Sigmoid colon (tissue), 6 donors: ENCODE measurements at regions not wholly inside any gene's neighbourhood (a gene's known extent, or its start where the extent isn't known, plus 50 kb on each side); places are given as distances from the start of the nearest gene placed in this dataset.

Experiments used
- DNase-seq: peaks from one replicate; pipeline ENCODE4 v3.0.0-alpha.2; 2019
- H3K27ac ChIP-seq, 4 donors: fragments of 200-600 bp; sonication (generic); one replicate each; pipeline ENCODE4 v1.5.1; 2016 to 2019; ENCODE audit warnings: mild to moderate bottlenecking in 1 of 4
- H3K27me3 ChIP-seq, 3 donors: fragments of 200-600 bp; sonication (generic); one replicate each; pipeline ENCODE4 v1.5.1; 2019; ENCODE audit warnings: mild to moderate bottlenecking in 1 of 3
- H3K36me3 ChIP-seq, 4 donors: fragments of 200-600 bp; sonication (generic); one replicate each; pipeline ENCODE4 v1.5.1; 2016 to 2019
- H3K4me1 ChIP-seq, 4 donors: fragments of 200-600 bp; sonication (generic); one replicate each; pipeline ENCODE4 v1.5.1; 2017 to 2019
- H3K4me3 ChIP-seq, 4 donors: fragments of 200-600 bp; sonication (generic); one replicate each; pipeline ENCODE4 v1.5.1; 2017 to 2019; ENCODE audit warnings: mild to moderate bottlenecking in 2 of 4, moderate library complexity in 1 of 4
- H3K9me3 ChIP-seq, 4 donors: fragments of 200-600 bp in 3 of 4; sonication (generic) in 3 of 4; one replicate each; pipeline versions ENCODE4 v1.5.1 to v1.6.1; 2013 to 2019
- EP300 ChIP-seq, 4 donors: sonication (generic); formaldehyde crosslinking; IDR thresholded peaks; one replicate each; pipeline ENCODE4 v1.6.1; 2017; ENCODE audit warnings: antibody characterized with exemption in 4 of 4
- POLR2A ChIP-seq, 2 donors: fragments of 450-650 bp; IDR thresholded peaks; one replicate each; pipeline ENCODE4 v1.6.1; 2016; ENCODE audit warnings: antibody characterized with exemption in 2 of 2, mild to moderate bottlenecking in 2 of 2, moderate library complexity in 2 of 2
- POLR2AphosphoS5 ChIP-seq, 4 donors: sonication (generic); formaldehyde crosslinking; IDR thresholded peaks; one replicate each; pipeline ENCODE4 v1.6.1; 2017; ENCODE audit warnings: antibody characterized with exemption in 4 of 4
- WGBS, 2 donors: extraction: QIAGEN DNeasy Blood & Tissue Kit; methylation state at CpG; one replicate each; pipeline ENCODE4 v1.1.7; 2013; 5-methylcytosine and 5-hydroxymethylcytosine counted together
- intact Hi-C: fragments of 100-400 bp; cut with DNase I; formaldehyde crosslinking; loops from one replicate; pipeline ENCODE4 v1.15.1; 2023
- TF ChIP-seq, protein P1 (sequence below), 4 experiments: fragments of 450-650 bp in 3 of 4; fragments of 200-600 bp in 1 of 4; IDR thresholded peaks; one replicate each; pipeline ENCODE4 v1.5.1; 2016 to 2019; ENCODE audit warnings: antibody characterized with exemption in 4 of 4, mild to moderate bottlenecking in 3 of 4, moderate library complexity in 2 of 4
- donor health status: healthy with polysubstance abuse.
- donor health status: healthy.

GRCh38 chr17:6348891-6349290, 86.0 kb downstream of the AIPL1 start:
- TF ChIP-seq EP300 (IDR thresholded peaks at IDR 0.05) (no peak), POLR2AphosphoS5 (IDR thresholded peaks at IDR 0.05) (no peak), POLR2A (IDR thresholded peaks at IDR 0.05) (no peak)
- TF ChIP-seq, protein P1, sequence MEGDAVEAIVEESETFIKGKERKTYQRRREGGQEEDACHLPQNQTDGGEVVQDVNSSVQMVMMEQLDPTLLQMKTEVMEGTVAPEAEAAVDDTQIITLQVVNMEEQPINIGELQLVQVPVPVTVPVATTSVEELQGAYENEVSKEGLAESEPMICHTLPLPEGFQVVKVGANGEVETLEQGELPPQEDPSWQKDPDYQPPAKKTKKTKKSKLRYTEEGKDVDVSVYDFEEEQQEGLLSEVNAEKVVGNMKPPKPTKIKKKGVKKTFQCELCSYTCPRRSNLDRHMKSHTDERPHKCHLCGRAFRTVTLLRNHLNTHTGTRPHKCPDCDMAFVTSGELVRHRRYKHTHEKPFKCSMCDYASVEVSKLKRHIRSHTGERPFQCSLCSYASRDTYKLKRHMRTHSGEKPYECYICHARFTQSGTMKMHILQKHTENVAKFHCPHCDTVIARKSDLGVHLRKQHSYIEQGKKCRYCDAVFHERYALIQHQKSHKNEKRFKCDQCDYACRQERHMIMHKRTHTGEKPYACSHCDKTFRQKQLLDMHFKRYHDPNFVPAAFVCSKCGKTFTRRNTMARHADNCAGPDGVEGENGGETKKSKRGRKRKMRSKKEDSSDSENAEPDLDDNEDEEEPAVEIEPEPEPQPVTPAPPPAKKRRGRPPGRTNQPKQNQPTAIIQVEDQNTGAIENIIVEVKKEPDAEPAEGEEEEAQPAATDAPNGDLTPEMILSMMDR (IDR thresholded peaks at IDR 0.05), result no peak
- Histone ChIP-seq H3K27me3 (no peaks in the 10 kb centered on the region), H3K36me3 (no peaks in the 10 kb centered on the region), H3K4me1 (no peaks in the 10 kb centered on the region), H3K9me3 (no peaks in the 10 kb centered on the region), H3K4me3 (no peak overlapping the region), H3K27ac (no peak overlapping the region)
- WGBS, 2 donors, result 79 to 81% methylated on average over 9 of the region's 9 CpGs
- intact Hi-C loops, result no loop called here
- no peak for DNase-seq

DNA sequence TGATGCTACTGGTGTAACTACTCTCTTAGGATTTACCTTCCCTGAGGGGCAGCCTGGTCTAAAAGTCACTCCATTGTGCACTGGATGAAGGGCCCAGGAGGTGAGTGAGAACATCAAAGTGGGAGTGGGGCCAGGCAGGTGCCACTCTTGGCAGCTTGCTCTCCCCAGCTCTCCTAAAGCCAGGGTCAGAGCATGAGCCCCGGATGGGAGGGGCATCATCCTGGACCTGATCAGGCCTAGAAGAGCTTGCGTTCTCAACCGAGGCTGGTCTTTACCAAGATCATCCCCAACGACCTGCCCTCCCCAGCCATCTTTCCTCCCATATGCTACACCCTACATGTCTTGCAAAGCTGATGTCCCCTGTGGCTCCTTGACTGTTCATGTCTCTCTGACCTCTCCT, 87.1 kb downstream of the AIPL1 start:
- Histone ChIP-seq H3K27me3 (no peaks in the 10 kb centered on the region), H3K27ac (no peak overlapping the region), H3K9me3 (no peaks in the 10 kb centered on the region), H3K36me3 (no peaks in the 10 kb centered on the region), H3K4me3 (no peak overlapping the region), H3K4me1 (no peaks in the 10 kb centered on the region)
- 73 to 76% methylated on average over 4 of the region's 4 CpGs for WGBS, 2 donors
- intact Hi-C loops, result no loop called here
- TF ChIP-seq POLR2AphosphoS5 (IDR thresholded peaks at IDR 0.05) (no peak), EP300 (IDR thresholded peaks at IDR 0.05) (no peak), POLR2A (IDR thresholded peaks at IDR 0.05) (no peak)
- TF ChIP-seq, protein P1 (IDR thresholded peaks at IDR 0.05), result no peak
- DNase-seq, result no peak

GRCh38 chr17:6346986-6347385, 87.9 kb downstream of the AIPL1 start:
- no peak for DNase-seq
- TF ChIP-seq POLR2A (IDR thresholded peaks at IDR 0.05) (no peak), EP300 (IDR thresholded peaks at IDR 0.05) (no peak)
- TF ChIP-seq, protein P1 (IDR thresholded peaks at IDR 0.05), result no peak
- WGBS, 2 donors, result 90 to 93% methylated on average over 2 of the region's 2 CpGs
- H3K4me1 ChIP-seq, result no peaks in the 10 kb centered on the region
- no peak overlapping the region for H3K4me3 ChIP-seq
- no peaks in the 10 kb centered on the region for H3K27me3 ChIP-seq
- H3K9me3 ChIP-seq, result no peaks in the 10 kb centered on the region
- intact Hi-C loops, result no loop called here
- no peaks in the 10 kb centered on the region for H3K36me3 ChIP-seq
- no peak overlapping the region for H3K27ac ChIP-seq

DNA sequence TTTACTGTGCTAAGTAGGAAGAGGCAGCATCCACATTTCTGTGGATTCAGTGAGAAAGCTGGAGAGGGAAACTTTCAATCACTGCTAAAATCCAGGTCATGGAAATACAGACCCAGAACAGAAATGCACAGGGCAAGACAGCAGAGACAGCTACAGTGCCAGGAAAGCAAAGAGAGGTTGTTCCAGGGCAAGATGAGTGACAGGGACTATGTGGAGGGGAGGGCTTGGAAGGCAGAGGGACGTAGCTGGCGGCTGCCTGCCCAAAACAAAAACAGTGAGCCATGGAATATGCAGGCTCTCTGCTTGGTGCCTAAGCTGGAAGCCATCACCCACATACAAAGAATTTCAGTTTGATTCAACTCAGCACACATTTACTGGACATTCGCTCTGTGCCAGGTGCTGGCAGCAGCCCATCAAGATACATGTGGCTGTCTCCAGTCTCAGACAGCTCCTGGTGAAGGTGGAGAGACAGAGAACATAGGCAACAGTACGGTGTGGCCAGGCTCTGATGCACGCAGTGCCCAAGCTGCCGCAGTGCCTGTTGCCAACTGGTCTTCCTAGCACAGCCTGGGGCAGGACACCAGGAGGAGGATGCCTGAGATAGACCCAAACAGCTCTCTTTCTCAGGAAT, 88.7 kb downstream of the AIPL1 start:
- no peaks in the 10 kb centered on the region for H3K4me1 ChIP-seq
- no peaks in the 10 kb centered on the region for H3K36me3 ChIP-seq
- H3K27me3 ChIP-seq, result no peaks in the 10 kb centered on the region
- H3K27ac ChIP-seq, result no peak overlapping the region
- WGBS, 2 donors, result 64 to 76% methylated on average over 6 of the region's 6 CpGs
- DNase-seq, result no peak
- H3K4me3 ChIP-seq, result no peak overlapping the region
- H3K9me3 ChIP-seq, result no peaks in the 10 kb centered on the region
- intact Hi-C loops, result no loop called here
- no peak for TF ChIP-seq POLR2A (IDR thresholded peaks at IDR 0.05)
- no peak for TF ChIP-seq POLR2AphosphoS5 (IDR thresholded peaks at IDR 0.05)
- TF ChIP-seq, protein P1 (IDR thresholded peaks at IDR 0.05), result no peak

DNA sequence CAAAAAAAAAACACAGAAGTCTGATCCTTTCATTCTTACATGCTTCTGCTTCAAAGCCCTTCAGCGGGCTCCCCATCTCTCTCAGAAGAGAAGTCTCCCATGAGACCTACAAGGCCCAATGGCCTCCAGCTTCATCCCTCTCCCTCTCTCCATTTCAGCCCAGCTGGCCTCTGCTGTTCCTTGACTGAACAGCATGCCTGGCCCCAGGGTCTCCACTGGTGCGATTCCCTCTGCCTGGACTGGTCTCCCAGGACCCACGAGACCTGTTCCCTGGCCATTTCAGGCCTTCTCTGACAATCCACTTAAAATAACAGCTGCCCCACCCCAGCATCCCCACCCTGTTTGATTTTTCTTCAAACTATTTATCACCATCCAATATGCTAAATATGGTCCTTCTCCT, 91.2 kb downstream of the AIPL1 start:
- Histone ChIP-seq H3K27me3 (no peaks in the 10 kb centered on the region), H3K27ac (no peak overlapping the region), H3K4me1 (no peaks in the 10 kb centered on the region), H3K9me3 (no peaks in the 10 kb centered on the region), H3K36me3 (no peaks in the 10 kb centered on the region), H3K4me3 (no peak overlapping the region)
- intact Hi-C loops, result no loop called here
- no peak for TF ChIP-seq POLR2A (IDR thresholded peaks at IDR 0.05)
- TF ChIP-seq, protein P1 (IDR thresholded peaks at IDR 0.05), result no peak
- TF ChIP-seq POLR2AphosphoS5 (IDR thresholded peaks at IDR 0.05), result no peak
- TF ChIP-seq EP300 (IDR thresholded peaks at IDR 0.05), result no peak
- DNase-seq, result no peak
- 78 to 83% methylated on average over 3 of the region's 3 CpGs for WGBS, 2 donors
